ENCODE measurements at regions not wholly inside any gene's neighbourhood (a gene's known extent, or its start where the extent isn't known, plus 50 kb on each side); places are given as distances from the start of the nearest gene placed in this dataset.

GRCh38 chr11:104736502-104736901 lies 161.8 kb downstream of the CASP12 start:
- TF ChIP-seq EZH2 (IDR thresholded peaks at IDR 0.05; ENCODE audit: low read length, unreplicated experiment), result no peak
- no peak for TF ChIP-seq CTCF (conservative IDR thresholded peaks at IDR 0.05; ENCODE audit: low read depth, low read length)

All from PC-3 (cell line).